HEK293 (cell line): ENCODE measurements at regions not wholly inside any gene's neighbourhood (a gene's known extent, or its start where the extent isn't known, plus 50 kb on each side); places are given as distances from the start of the nearest gene placed in this dataset.

ENCODE experiments used
- ATF2 ChIP-seq: fragments of 450-650 bp; formaldehyde crosslinking; IDR thresholded peaks from 2 replicates; pipeline ENCODE4 v1.5.1; 2016; ENCODE audit warnings: missing biosample characterization, missing genetic modification characterization, low read depth
- CTCF ChIP-seq: fragments of 450-650 bp; formaldehyde crosslinking; IDR thresholded peaks from 2 replicates; pipeline ENCODE4 v1.5.1; 2016; ENCODE audit warnings: missing biosample characterization, missing genetic modification characterization
- HOXC10 ChIP-seq: sonication (generic); formaldehyde crosslinking; IDR thresholded peaks from 2 replicates; pipeline ENCODE4 v1.8.1; 2023; ENCODE audit warnings: mild to moderate bottlenecking, missing genetic modification reagents
- PRDM4 ChIP-seq: fragments of 450-650 bp; formaldehyde crosslinking; IDR thresholded peaks from 2 replicates; pipeline ENCODE4 v1.5.1; 2017; ENCODE audit warnings: missing biosample characterization, missing genetic modification characterization
- ZNF324 ChIP-seq: fragments of 450-650 bp; formaldehyde crosslinking; IDR thresholded peaks from 2 replicates; pipeline ENCODE4 v1.5.1; 2016; ENCODE audit warnings: missing biosample characterization, missing genetic modification characterization
- ZNF426 ChIP-seq: fragments of 450-650 bp; formaldehyde crosslinking; IDR thresholded peaks from 2 replicates; pipeline ENCODE4 v1.5.1; 2017; ENCODE audit warnings: missing biosample characterization, missing genetic modification characterization, mild to moderate bottlenecking, inconsistent platforms, moderate library complexity
- ZNF473 ChIP-seq: fragments of 450-650 bp; formaldehyde crosslinking; IDR thresholded peaks from 2 replicates; pipeline ENCODE4 v1.5.1; 2017; ENCODE audit warnings: missing biosample characterization, missing genetic modification characterization
- ZNF558 ChIP-seq: fragments of 450-650 bp; formaldehyde crosslinking; IDR thresholded peaks from 2 replicates; pipeline ENCODE4 v1.5.1; 2016; ENCODE audit warnings: missing biosample characterization, missing genetic modification characterization
- ZNF704 ChIP-seq: fragments of 450-650 bp; formaldehyde crosslinking; IDR thresholded peaks from 2 replicates; pipeline ENCODE4 v1.5.1; 2016; ENCODE audit warnings: missing biosample characterization, missing genetic modification characterization
- ZNF777 ChIP-seq: fragments of 450-650 bp; formaldehyde crosslinking; IDR thresholded peaks from 2 replicates; pipeline ENCODE4 v1.5.1; 2017; ENCODE audit warnings: missing biosample characterization, missing genetic modification characterization, borderline replicate concordance

- TF ChIP-seq ZNF558, result no peak
- no peak for TF ChIP-seq CTCF
- no peak for TF ChIP-seq ATF2 (tag by site-specific recombination)
- no peak for TF ChIP-seq ZNF324
- no peak for TF ChIP-seq PRDM4
- TF ChIP-seq ZNF473 (tag by site-specific recombination), result no peak
- no peak for TF ChIP-seq ZNF426 (tag by site-specific recombination)
- no peak for TF ChIP-seq ZNF777 (tag by site-specific recombination)
- no peak for TF ChIP-seq ZNF704 (tag by site-specific recombination)
- TF ChIP-seq HOXC10 (CRISPR knock-in tag), result no peak
Measured at GRCh38 chr6:103047567-103047966, 1654.1 kb downstream of the GRIK2 start.
